ENCODE measurements at regions not wholly inside any gene's neighbourhood (a gene's known extent, or its start where the extent isn't known, plus 50 kb on each side); places are given as distances from the start of the nearest gene placed in this dataset.

DNA sequence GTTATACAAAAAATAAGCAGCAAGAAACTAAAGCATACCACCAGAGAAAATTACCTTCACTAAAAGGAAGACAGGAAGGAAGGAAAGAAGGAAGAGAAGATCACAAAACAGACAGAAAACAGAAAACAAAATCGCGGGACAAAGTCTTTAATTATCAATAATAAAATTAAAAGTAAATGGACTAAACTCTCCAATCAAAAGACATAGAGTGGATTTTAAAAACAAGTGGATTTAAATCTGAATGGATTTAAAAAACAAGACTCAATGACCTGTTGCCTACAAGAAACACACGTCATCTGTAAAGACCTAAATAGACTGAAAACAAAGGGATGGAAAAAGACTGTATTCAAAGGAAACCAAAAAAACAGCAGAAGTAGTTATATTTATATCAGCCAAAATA is 75.7 kb upstream of the MAGI3 start:
- H3K4me3 ChIP-seq (ENCODE audit: low read depth, low read length, poor library complexity, severe bottlenecking), result no peak overlapping the region
- TF ChIP-seq, protein P1, sequence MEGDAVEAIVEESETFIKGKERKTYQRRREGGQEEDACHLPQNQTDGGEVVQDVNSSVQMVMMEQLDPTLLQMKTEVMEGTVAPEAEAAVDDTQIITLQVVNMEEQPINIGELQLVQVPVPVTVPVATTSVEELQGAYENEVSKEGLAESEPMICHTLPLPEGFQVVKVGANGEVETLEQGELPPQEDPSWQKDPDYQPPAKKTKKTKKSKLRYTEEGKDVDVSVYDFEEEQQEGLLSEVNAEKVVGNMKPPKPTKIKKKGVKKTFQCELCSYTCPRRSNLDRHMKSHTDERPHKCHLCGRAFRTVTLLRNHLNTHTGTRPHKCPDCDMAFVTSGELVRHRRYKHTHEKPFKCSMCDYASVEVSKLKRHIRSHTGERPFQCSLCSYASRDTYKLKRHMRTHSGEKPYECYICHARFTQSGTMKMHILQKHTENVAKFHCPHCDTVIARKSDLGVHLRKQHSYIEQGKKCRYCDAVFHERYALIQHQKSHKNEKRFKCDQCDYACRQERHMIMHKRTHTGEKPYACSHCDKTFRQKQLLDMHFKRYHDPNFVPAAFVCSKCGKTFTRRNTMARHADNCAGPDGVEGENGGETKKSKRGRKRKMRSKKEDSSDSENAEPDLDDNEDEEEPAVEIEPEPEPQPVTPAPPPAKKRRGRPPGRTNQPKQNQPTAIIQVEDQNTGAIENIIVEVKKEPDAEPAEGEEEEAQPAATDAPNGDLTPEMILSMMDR (conservative IDR thresholded peaks at IDR 0.05; ENCODE audit: low read depth, low read length), result no peak
- TF ChIP-seq EZH2 (IDR thresholded peaks at IDR 0.05; ENCODE audit: borderline replicate concordance, low read depth, low read length, poor library complexity, severe bottlenecking), result no peak
- H3K9me3 ChIP-seq (ENCODE audit: low read depth, low read length, poor library complexity, severe bottlenecking), result no peaks in the 10 kb centered on the region
- DNase-seq (ENCODE audit: low spot score), result no peak
- POLR2A ChIA-PET (ENCODE audit: low non-redundant PET), result no interaction called here
- no TSS peak for BruUV-seq (replicated peaks)
- intact Hi-C loops (cut with micrococcal nuclease; ENCODE audit: unreplicated experiment), result no loop called here
- no peaks in the 10 kb centered on the region for H3K36me3 ChIP-seq (ENCODE audit: insufficient read depth, low read length, poor library complexity, severe bottlenecking)
- H3K27me3 ChIP-seq (replicated peaks; ENCODE audit: insufficient read depth, low read depth, low read length, poor library complexity), result peaks cover 3% of the 10 kb centered on the region
- CTCF ChIA-PET, result no interaction called here
- no peaks in the 10 kb centered on the region for H3K4me1 ChIP-seq (ENCODE audit: insufficient read depth, low read length, poor library complexity, severe bottlenecking)
- H3K27ac ChIP-seq (ENCODE audit: low read depth, low read length, poor library complexity, severe bottlenecking), result no peak overlapping the region

DNA sequence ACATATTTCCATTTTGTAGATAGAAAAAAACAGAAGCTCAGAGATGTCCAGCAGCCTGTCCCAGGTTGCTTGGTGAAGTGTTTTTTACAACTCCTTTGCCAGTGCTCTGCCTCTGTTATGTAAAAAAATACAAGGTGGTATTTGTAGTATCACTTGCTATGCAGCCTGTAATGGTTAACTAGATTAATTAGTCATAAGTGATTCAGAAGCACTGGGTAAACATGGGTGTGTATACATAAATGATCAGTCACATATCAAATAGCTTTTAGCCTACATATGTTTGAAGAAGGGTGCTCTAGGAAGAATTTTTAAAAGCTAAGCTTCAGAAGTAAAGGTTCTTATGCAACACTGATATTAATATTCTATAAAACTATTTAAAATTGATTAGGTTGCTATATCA is 70.0 kb upstream of the MAGI3 start:
- H3K36me3 ChIP-seq (ENCODE audit: insufficient read depth, low read length, poor library complexity, severe bottlenecking), result no peaks in the 10 kb centered on the region
- DNase-seq (ENCODE audit: low spot score), result no peak
- H3K4me1 ChIP-seq (ENCODE audit: insufficient read depth, low read length, poor library complexity, severe bottlenecking), result no peaks in the 10 kb centered on the region
- intact Hi-C loops (cut with micrococcal nuclease; ENCODE audit: unreplicated experiment), result loop anchor here (10.0 kb wide), 1 partner anchor 55 kb away; no protein-coding TSS in a partner anchor
- H3K9me3 ChIP-seq (ENCODE audit: low read depth, low read length, poor library complexity, severe bottlenecking), result no peaks in the 10 kb centered on the region
- TF ChIP-seq EZH2 (IDR thresholded peaks at IDR 0.05; ENCODE audit: borderline replicate concordance, low read depth, low read length, poor library complexity, severe bottlenecking), result no peak
- TF ChIP-seq, protein P1 (conservative IDR thresholded peaks at IDR 0.05; ENCODE audit: low read depth, low read length), result no peak
- H3K4me3 ChIP-seq (ENCODE audit: low read depth, low read length, poor library complexity, severe bottlenecking), result no peak overlapping the region
- no TSS peak for BruUV-seq (replicated peaks)
- CTCF ChIA-PET, result no interaction called here
- H3K27ac ChIP-seq (ENCODE audit: low read depth, low read length, poor library complexity, severe bottlenecking), result no peak overlapping the region
- no peaks in the 10 kb centered on the region for H3K27me3 ChIP-seq (replicated peaks; ENCODE audit: insufficient read depth, low read depth, low read length, poor library complexity)
- POLR2A ChIA-PET (ENCODE audit: low non-redundant PET), result no interaction called here

DNA sequence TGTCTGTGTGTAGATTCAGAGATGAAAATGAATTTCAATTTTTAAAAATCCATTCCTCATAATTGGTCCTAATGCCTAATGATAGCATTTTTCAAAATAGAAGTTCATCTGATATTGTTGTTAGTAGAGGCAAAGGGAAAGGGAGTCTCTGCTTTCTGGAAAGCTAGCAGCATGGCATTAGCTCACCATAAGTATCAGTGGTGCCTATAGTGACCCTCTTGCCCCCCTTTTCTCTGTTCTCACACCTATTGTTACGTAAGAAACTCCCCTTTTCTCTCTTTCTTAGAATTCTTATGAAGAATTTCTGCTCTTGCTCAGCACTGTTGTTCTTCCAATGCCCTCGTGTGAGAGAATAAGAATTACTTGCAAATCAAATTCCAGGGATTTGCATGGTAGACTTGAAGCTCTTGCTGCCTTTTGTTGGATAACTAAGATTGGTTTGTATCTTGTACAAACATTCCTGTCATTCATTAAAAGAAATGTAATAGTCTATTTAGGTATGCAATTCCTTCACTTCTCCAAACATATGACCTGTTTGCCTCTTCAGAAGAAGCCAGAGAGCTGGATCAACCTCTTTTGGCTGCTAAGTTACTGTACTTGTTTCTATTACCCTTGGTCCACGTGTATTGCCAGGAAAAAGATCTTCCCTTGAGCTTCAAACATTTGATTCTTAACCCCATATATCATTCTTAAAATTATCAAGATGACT is 69.2 kb upstream of the MAGI3 start:
- BruUV-seq (replicated peaks), result no TSS peak
- POLR2A ChIA-PET (ENCODE audit: low non-redundant PET), result no interaction called here
- H3K27ac ChIP-seq (ENCODE audit: low read depth, low read length, poor library complexity, severe bottlenecking), result no peak overlapping the region

More for the DNA sequence above, 69.2 kb upstream of the MAGI3 start:
- CTCF ChIA-PET, result no interaction called here
- no peaks in the 10 kb centered on the region for H3K36me3 ChIP-seq (ENCODE audit: insufficient read depth, low read length, poor library complexity, severe bottlenecking)
- H3K9me3 ChIP-seq (ENCODE audit: low read depth, low read length, poor library complexity, severe bottlenecking), result no peaks in the 10 kb centered on the region
- no peak overlapping the region for H3K4me3 ChIP-seq (ENCODE audit: low read depth, low read length, poor library complexity, severe bottlenecking)
- no peaks in the 10 kb centered on the region for H3K4me1 ChIP-seq (ENCODE audit: insufficient read depth, low read length, poor library complexity, severe bottlenecking)
- no peak for TF ChIP-seq EZH2 (IDR thresholded peaks at IDR 0.05; ENCODE audit: borderline replicate concordance, low read depth, low read length, poor library complexity, severe bottlenecking)
- TF ChIP-seq, protein P1 (conservative IDR thresholded peaks at IDR 0.05; ENCODE audit: low read depth, low read length), result no peak
- no peak for DNase-seq (ENCODE audit: low spot score)
- H3K27me3 ChIP-seq (replicated peaks; ENCODE audit: insufficient read depth, low read depth, low read length, poor library complexity), result no peaks in the 10 kb centered on the region
- intact Hi-C loops (cut with micrococcal nuclease; ENCODE audit: unreplicated experiment), result loop anchor here (10.0 kb wide), 1 partner anchor 54 kb away; no protein-coding TSS in a partner anchor
